ENCODE measurements at regions not wholly inside any gene's neighbourhood (a gene's known extent, or its start where the extent isn't known, plus 50 kb on each side); places are given as distances from the start of the nearest gene placed in this dataset.

- TF ChIP-seq EZH2phosphoT487 (IDR thresholded peaks at IDR 0.05; ENCODE audit: insufficient read depth, low read depth): no peak
- no peak for TF ChIP-seq EZH2 (IDR thresholded peaks at IDR 0.05; ENCODE audit: insufficient read depth, poor library complexity, severe bottlenecking)
These were observed 1851.7 kb upstream of the IGFBP7 start for GRCh38 chr4:58961925-58962324.

Measured in GM23248 (cell line).